ENCODE measurements at regions not wholly inside any gene's neighbourhood (a gene's known extent, or its start where the extent isn't known, plus 50 kb on each side); places are given as distances from the start of the nearest gene placed in this dataset.

- TF ChIP-seq CTCF (conservative IDR thresholded peaks at IDR 0.05 in 1 of 2, IDR thresholded peaks at IDR 0.05 in 1 of 2; ENCODE audit: extremely low read depth in 1 of 2, insufficient read depth in 1 of 2, low read depth in 1 of 2, low read length in 2 of 2) (no peak), EZH2 (IDR thresholded peaks at IDR 0.05; ENCODE audit: borderline replicate concordance, low read length) (no peak)
Measured at GRCh38 chr4:153038623-153039311, 102.6 kb downstream of the FHDC1 start.

All from mammary epithelial cell (primary cell).